Endothelial cell of umbilical vein (primary cell): ENCODE measurements at regions not wholly inside any gene's neighbourhood (a gene's known extent, or its start where the extent isn't known, plus 50 kb on each side); places are given as distances from the start of the nearest gene placed in this dataset.

ENCODE experiments used
- BruUV-seq: library from RNA; stranded (reverse); fragments of 400-500 nt; replicated peaks from 2 replicates; lab custom pipeline; 2021; lab: Mats Ljungman, UMichigan
- CTCF ChIA-PET: fragments of 300-600, 350-600 bp; sonication (Branson Sonifier 250); formaldehyde crosslinking; loops from one replicate; lab custom pipeline; 2021; ENCODE audit warnings: antibody characterized with exemption, inconsistent platforms; lab: Charles Lee
- POLR2A ChIA-PET: fragments of 300-600, 350-600 bp; sonication (Branson Sonifier 250); formaldehyde crosslinking; loops from one replicate; lab custom pipeline; 2021; ENCODE audit warnings: antibody characterized with exemption, inconsistent platforms; lab: Charles Lee
- DNase-seq: peaks from one replicate; pipeline ENCODE4 v3.0.0-alpha.2; 2011; ENCODE audit warnings: low read depth, low spot score
- FAIRE-seq: peaks from 2 replicates; lab custom pipeline; 2011; peaks lifted over from hg19 to GRCh38; lab: Jason Lieb, UNC
- H2AFZ ChIP-seq: 2 replicates; pipeline ENCODE4 v1.6.0; 2012; ENCODE audit warnings: low read depth, low read length, control low read depth, inconsistent platforms
- H3K27ac ChIP-seq: 2 replicates; pipeline ENCODE4 v1.5.1; 2011; ENCODE audit warnings: low read depth, mild to moderate bottlenecking, control low read depth, low read length, moderate library complexity; ENCODE audit not compliant: insufficient read depth
- H3K27me3 ChIP-seq, 2 experiments: 2 replicates each; pipeline versions ENCODE4 v1.6.0 to v1.6.1; 2011; ENCODE audit warnings: low read length in 2 of 2, mixed read lengths in 1 of 2; ENCODE audit not compliant: control insufficient read depth in 2 of 2, insufficient read depth in 2 of 2
- H3K36me3 ChIP-seq, 2 experiments: 2 replicates in 1 of 2; 3 replicates in 1 of 2; pipeline ENCODE4 v1.5.1; 2011; ENCODE audit warnings: low read length in 2 of 2, mild to moderate bottlenecking in 1 of 2, moderate library complexity in 1 of 2; ENCODE audit not compliant: control insufficient read depth in 2 of 2, insufficient read depth in 2 of 2; ENCODE audit errors: extremely low read depth in 1 of 2
- H3K4me1 ChIP-seq: 3 replicates; pipeline ENCODE4 v1.5.1; 2011; ENCODE audit warnings: mild to moderate bottlenecking, low read length; ENCODE audit not compliant: control insufficient read depth, insufficient read depth; ENCODE audit errors: extremely low read depth
- H3K4me2 ChIP-seq: 2 replicates; pipeline ENCODE4 v1.6.1; 2011; ENCODE audit warnings: low read length, control low read depth, mixed read lengths; ENCODE audit not compliant: insufficient read depth
- H3K4me3 ChIP-seq, 3 experiments: fragments of 200-600 bp in 1 of 3; sonication (generic), shearing (Covaris generic) in 1 of 3; replicated peaks in 1 of 3; 2 replicates each; pipeline ENCODE4 v1.5.1; 2011 to 2016; ENCODE audit warnings: control low read depth in 3 of 3, low read length in 3 of 3, mild to moderate bottlenecking in 2 of 3, inconsistent platforms in 1 of 3, low read depth in 1 of 3, moderate library complexity in 1 of 3; ENCODE audit not compliant: insufficient read depth in 1 of 3
- H3K79me2 ChIP-seq: 2 replicates; pipeline ENCODE4 v1.6.0; 2012; ENCODE audit warnings: low read length, inconsistent platforms; ENCODE audit not compliant: control insufficient read depth, insufficient read depth
- H3K9ac ChIP-seq: replicated peaks from 2 replicates; pipeline ENCODE3; 2011; ENCODE audit warnings: low read length, control low read depth; ENCODE audit not compliant: insufficient read depth; ENCODE audit errors: extremely low read depth
- H3K9me1 ChIP-seq: replicated peaks from 3 replicates; pipeline ENCODE4 v1.6.0; 2011; ENCODE audit warnings: mild to moderate bottlenecking, low read length; ENCODE audit not compliant: control insufficient read depth, insufficient read depth; ENCODE audit errors: extremely low read depth
- H3K9me3 ChIP-seq: replicated peaks from 2 replicates; pipeline ENCODE4 v1.5.1; 2012; ENCODE audit warnings: low read length, inconsistent platforms; ENCODE audit not compliant: control insufficient read depth, insufficient read depth
- H4K20me1 ChIP-seq: replicated peaks from 2 replicates; pipeline ENCODE3; 2011; ENCODE audit warnings: mild to moderate bottlenecking, low read length; ENCODE audit not compliant: control insufficient read depth, insufficient read depth; ENCODE audit errors: extremely low read depth
- EZH2 ChIP-seq: IDR thresholded peaks from 2 replicates; pipeline ENCODE4 v1.6.1; 2012; ENCODE audit warnings: borderline replicate concordance, low read depth, mild to moderate bottlenecking, moderate library complexity, low read length, inconsistent platforms; ENCODE audit not compliant: severe bottlenecking
- FOS ChIP-seq: IDR thresholded peaks from 2 replicates; pipeline ENCODE4 v1.6.1; 2011; ENCODE audit warnings: mild to moderate bottlenecking, low read length, moderate library complexity, borderline replicate concordance; ENCODE audit not compliant: insufficient read depth
- GATA2 ChIP-seq: IDR thresholded peaks from 2 replicates; pipeline ENCODE4 v1.7.0; 2011; ENCODE audit warnings: low read depth, mild to moderate bottlenecking, moderate library complexity, mixed read lengths, low read length; ENCODE audit not compliant: insufficient read length, insufficient read depth
- JUN ChIP-seq: IDR thresholded peaks from 2 replicates; pipeline ENCODE4 v1.6.1; 2011; ENCODE audit warnings: borderline replicate concordance, low read depth; ENCODE audit not compliant: insufficient read length, insufficient read depth
- MYC ChIP-seq: IDR thresholded peaks from one replicate; pipeline ENCODE4 v1.6.1; 2011; ENCODE audit warnings: mild to moderate bottlenecking, low read depth, low read length
- POLR2A ChIP-seq: IDR thresholded peaks from 2 replicates; pipeline ENCODE4 v1.6.1; 2012; ENCODE audit warnings: low read depth, mild to moderate bottlenecking, control low read depth, low read length
- POLR2AphosphoS5 ChIP-seq: IDR thresholded peaks from 2 replicates; pipeline ENCODE4 v1.6.1; 2012; ENCODE audit warnings: low read depth, mild to moderate bottlenecking, control low read depth, low read length, moderate library complexity; ENCODE audit not compliant: insufficient read depth
- dilution Hi-C: fragments of 300-500 bp; cut with MboI; formaldehyde crosslinking; loops from one replicate; pipeline ENCODE4 v1.15.0; 2019; ENCODE audit warnings: low sequenced_read_pairs; ENCODE audit not compliant: extremely low pct_ligation_motif_present
- intact Hi-C: fragments of 100-400 bp; cut with micrococcal nuclease; formaldehyde crosslinking; loops from one replicate; pipeline ENCODE4 v1.10.0; 2022
- TF ChIP-seq, protein P1 (sequence below): IDR thresholded peaks from 2 replicates; pipeline ENCODE4 v1.6.1; 2011; ENCODE audit not compliant: insufficient read depth, insufficient read length
- TF ChIP-seq, protein P2 (sequence below), 2 donors: IDR thresholded peaks; 1 replicate in 1 of 2; 2 replicates in 1 of 2; pipeline ENCODE4 v1.5.1; 2011; ENCODE audit warnings: low read length in 2 of 2, mild to moderate bottlenecking in 2 of 2, moderate library complexity in 2 of 2, control low read depth in 1 of 2, inconsistent platforms in 1 of 2, low read depth in 1 of 2; ENCODE audit not compliant: insufficient read depth in 1 of 2; ENCODE audit errors: extremely low read depth in 1 of 2

DNA sequence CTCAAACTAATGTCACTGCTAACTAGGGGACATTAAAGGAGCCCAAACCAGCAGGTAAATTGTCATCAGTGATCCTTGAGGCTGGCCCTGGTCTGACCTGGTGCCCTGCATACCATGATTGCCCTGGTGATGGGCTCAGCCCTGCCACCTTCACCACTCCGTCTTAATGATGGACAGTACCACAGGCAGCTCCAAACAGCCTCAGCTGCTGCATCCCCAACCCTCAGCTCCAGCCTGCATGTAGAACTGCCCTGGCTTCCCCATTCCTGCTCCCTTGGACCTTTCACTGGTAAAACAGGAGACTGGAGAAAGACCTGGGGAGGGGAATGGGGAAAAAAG lies 190.0 kb downstream of the GAS1 start:
- no peak overlapping the region for H3K4me3 ChIP-seq
- no peaks in the 10 kb centered on the region for H3K9me1 ChIP-seq
- no peak overlapping the region for H3K4me2 ChIP-seq
- BruUV-seq, result no TSS peak
- no peak overlapping the region for H2AFZ ChIP-seq
- H3K79me2 ChIP-seq, result no peaks in the 10 kb centered on the region
- no peak for TF ChIP-seq FOS
- TF ChIP-seq JUN, result no peak
- TF ChIP-seq, protein P1, sequence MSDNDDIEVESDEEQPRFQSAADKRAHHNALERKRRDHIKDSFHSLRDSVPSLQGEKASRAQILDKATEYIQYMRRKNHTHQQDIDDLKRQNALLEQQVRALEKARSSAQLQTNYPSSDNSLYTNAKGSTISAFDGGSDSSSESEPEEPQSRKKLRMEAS, result no peak
- no peak for TF ChIP-seq GATA2
- no peak for TF ChIP-seq POLR2AphosphoS5
- no peak for TF ChIP-seq EZH2
- TF ChIP-seq POLR2A, result no peak
- no peak for TF ChIP-seq MYC
- TF ChIP-seq, protein P2, sequence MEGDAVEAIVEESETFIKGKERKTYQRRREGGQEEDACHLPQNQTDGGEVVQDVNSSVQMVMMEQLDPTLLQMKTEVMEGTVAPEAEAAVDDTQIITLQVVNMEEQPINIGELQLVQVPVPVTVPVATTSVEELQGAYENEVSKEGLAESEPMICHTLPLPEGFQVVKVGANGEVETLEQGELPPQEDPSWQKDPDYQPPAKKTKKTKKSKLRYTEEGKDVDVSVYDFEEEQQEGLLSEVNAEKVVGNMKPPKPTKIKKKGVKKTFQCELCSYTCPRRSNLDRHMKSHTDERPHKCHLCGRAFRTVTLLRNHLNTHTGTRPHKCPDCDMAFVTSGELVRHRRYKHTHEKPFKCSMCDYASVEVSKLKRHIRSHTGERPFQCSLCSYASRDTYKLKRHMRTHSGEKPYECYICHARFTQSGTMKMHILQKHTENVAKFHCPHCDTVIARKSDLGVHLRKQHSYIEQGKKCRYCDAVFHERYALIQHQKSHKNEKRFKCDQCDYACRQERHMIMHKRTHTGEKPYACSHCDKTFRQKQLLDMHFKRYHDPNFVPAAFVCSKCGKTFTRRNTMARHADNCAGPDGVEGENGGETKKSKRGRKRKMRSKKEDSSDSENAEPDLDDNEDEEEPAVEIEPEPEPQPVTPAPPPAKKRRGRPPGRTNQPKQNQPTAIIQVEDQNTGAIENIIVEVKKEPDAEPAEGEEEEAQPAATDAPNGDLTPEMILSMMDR (IDR thresholded peaks at IDR 0.05; ENCODE audit: extremely low read depth in 1 of 2, insufficient read depth in 1 of 2, low read depth in 1 of 2, low read length in 2 of 2), result no peak
- FAIRE-seq (no peak), DNase-seq (no peak)
- ChIA-PET CTCF (no interaction called here), POLR2A (no interaction called here)
- no peak overlapping the region for H3K9ac ChIP-seq
- H3K27ac ChIP-seq, result no peak overlapping the region
- dilution Hi-C loops (no loop called here), intact Hi-C loops (no loop called here)
- H3K9me3 ChIP-seq, result peaks cover 3% of the 10 kb centered on the region
- H3K36me3 ChIP-seq, result no peaks in the 10 kb centered on the region
- no peaks in the 10 kb centered on the region for H3K4me1 ChIP-seq
- H3K27me3 ChIP-seq, result no peaks in the 10 kb centered on the region
- H4K20me1 ChIP-seq, result no peaks in the 10 kb centered on the region
